ENCODE measurements at regions not wholly inside any gene's neighbourhood (a gene's known extent, or its start where the extent isn't known, plus 50 kb on each side); places are given as distances from the start of the nearest gene placed in this dataset.

DNA sequence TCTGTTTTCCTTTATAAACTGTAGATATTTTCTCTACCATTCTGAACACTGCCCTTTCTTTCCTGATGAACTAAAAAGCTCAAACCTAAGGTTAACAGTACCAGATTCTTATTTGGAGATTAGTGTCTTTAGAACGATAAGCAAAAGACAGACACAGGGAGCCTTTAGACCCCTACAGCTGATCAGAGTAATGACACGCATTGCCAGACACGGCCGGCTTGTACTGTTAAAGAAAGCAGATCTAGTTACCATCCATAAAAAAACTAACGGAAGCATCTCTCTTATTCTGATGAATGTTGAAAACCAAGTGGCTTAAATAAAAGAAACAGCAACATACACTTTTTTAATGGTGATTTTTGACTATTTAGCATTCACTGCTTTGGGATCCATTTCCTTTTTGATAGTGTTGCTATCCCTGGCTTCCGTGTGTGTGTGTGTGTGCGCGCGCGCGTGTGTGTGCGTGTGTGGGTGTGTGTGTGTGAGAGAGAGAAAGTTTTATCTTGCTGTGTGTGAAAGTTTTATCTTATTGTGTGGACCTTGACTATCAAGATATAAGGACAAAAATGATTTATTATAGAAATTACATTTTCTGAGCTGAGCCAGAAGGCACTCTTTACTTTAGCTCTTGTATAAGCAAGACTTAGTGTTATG is 95.6 kb upstream of the SLC35B3 start:
- no peak for DNase-seq

DNA sequence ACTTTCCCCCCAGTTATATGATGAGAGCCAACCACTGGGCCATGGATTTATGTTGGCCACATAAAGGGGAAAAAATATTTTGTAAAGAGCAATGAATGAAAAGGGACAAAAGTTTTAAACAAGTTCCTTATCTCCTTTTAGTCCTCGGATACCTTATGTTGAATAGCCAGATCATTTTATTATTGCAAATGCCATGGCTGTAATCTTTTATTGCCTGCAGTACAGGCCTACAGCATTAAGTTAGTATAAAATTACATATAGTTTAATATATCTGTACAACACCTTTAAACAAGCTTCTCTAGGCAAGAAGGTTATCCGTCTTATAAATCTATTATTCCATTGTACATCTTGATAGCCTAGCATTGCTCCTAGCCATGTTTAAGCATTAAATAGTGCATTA is 93.9 kb upstream of the SLC35B3 start:
- no peak for DNase-seq

DNA sequence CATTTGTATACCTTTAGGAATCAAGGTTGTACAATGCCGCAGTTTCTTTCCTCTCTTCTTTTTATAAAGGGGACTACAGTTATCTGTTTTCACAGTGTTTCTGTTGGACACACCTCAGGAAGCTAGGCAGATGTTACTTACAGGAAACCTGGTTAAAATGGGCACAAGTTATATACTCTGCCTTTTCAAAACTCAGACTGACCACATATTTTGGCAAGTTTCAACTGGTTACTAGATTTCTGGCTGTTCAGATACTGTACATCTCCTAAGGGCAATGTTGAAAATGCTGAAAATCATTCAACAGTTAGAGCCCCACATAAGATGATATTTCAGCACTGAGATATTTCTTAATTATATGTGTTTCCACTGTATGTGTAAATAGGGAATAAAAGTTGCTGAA is 92.5 kb upstream of the SLC35B3 start:
- DNase-seq = no peak

DNA sequence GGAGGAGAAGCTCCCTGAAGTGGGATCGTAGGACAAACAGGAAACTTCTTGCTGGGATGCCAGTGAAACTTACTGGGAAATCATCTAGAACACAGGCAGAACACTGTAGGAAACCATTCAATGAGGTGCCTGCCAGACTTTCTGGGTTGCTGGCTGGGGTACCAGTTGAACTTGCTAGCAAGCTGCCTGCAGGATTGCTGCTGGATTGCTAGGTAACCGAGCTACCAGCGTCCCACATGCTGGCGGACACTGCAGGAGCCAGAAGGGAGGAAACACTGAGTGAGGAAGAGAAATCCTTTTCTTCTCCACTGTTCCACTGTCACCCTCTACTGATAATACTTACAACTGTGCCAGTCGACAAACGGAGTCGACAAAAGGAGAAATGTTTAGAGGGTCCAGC is 91.3 kb upstream of the SLC35B3 start:
- no peak for DNase-seq

GRCh38 chr6:8525370-8525769 is 90.0 kb upstream of the SLC35B3 start:
- DNase-seq = no peak

GRCh38 chr6:8513174-8513573 is 77.8 kb upstream of the SLC35B3 start:
- no peak for DNase-seq

- DNase-seq = no peak
Measured at GRCh38 chr6:8507286-8507685, 71.9 kb upstream of the SLC35B3 start.

- no peak for DNase-seq
Measured at GRCh38 chr6:8506126-8506525, 70.8 kb upstream of the SLC35B3 start.

DNA sequence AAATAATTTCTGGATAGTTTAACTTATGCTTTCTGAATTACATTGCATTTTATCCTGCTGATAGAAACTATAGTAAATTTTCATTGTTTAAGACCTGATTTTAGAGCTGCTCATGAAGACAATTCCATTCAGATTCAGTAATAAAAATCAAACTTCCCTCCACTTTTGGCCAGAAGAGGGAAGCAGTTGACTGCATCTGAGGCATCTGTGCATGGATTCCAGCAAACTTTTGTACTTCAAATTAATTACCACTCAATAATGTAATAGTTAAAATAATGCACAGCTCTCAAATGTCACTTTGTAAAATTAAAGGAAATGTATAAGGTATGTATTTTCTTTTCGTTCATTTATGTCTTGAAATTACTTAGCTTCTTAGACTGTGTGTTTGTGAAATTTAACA is 64.2 kb upstream of the SLC35B3 start:
- DNase-seq = no peak

DNA sequence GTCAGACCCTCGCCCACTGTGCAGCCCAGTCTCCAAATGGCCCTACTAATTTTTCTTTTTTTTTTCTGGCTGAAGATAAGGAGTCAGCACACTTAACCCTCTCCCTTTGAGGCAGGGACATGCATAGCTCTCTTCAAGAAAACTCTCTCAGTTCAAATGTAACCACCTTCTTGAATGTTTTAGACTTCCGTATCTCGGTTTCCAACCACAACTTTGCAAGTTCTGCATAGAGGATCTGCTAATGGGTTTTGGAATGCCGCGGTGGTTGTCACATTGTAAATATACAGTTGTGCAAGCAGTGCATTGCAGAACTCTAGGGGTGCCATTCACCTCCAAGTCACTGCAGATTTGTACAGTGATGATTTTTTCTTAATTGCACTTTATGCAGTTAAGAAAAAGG is 59.4 kb upstream of the SLC35B3 start:
- DNase-seq = no peak

DNA sequence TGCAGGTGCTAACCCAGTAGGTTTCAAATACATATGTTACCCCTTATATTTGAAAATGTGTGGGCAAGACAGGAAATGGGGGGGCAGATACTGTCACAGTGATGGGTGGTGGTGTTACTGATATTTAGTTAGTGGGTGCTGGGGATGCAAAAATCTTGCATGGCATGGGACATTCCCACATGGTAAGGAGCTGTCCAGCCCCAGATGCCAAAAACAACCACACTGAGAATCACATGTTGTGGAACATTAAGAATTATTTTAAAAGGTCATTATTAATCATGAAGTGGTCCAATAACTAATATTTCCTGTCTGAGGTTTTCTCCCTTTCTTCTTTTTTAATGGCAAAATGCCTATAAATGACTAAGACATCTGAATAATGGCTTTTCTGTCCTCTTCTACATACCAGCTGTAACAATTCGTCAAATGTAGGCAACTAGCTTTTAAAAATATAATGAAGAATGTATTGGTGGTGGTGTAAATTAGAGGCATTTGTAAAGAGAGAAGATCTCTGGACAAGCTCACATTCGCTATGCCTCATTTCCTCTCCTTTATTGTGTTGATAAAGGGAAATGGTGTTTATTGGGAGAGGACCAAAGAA is 57.3 kb upstream of the SLC35B3 start:
- DNase-seq = no peak

Data from activated CD8-positive, alpha-beta memory T cell treated with anti-CD3 and anti-CD28 coated beads, Interleukin-2, amount 50 U/mL, for 4 hours (primary cell).